Thyroid gland (tissue), 4 donors: ENCODE measurements at regions not wholly inside any gene's neighbourhood (a gene's known extent, or its start where the extent isn't known, plus 50 kb on each side); places are given as distances from the start of the nearest gene placed in this dataset.

Experiments
- POLR2A ChIP-seq, 2 donors: fragments of 450-650 bp; IDR thresholded peaks; one replicate each; pipeline ENCODE4 v1.6.1; 2017; ENCODE audit warnings: antibody characterized with exemption in 2 of 2, mild to moderate bottlenecking in 2 of 2, moderate library complexity in 1 of 2
- TF ChIP-seq, protein P1 (sequence below), 6 experiments: fragments of 200-600 bp in 3 of 6; fragments of 450-650 bp in 3 of 6; sonication (generic) in 3 of 6; IDR thresholded peaks; one replicate each; pipeline ENCODE4 v1.5.1; 2016 to 2019; ENCODE audit warnings: antibody characterized with exemption in 6 of 6, mild to moderate bottlenecking in 2 of 6, inconsistent platforms in 1 of 6, moderate library complexity in 1 of 6

DNA sequence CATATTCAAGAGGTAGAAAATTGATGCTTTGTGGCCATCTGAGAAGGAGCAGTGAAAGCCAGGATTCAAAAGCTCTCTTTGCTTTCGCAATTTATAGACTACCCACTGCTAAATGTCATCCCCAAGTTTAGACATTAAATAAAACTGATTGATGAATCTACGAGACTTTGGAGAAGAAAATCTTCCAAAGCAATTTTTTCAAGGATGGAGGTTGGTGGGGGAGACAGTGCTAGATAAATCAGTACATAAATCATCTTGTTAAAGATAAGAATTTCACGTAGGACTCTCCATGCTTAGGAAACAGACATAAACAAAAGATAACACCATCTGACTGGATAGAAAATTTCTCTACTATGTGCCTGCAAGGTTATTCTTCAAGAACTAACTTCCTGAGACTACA lies 147.6 kb upstream of the TIAM1 start:
- TF ChIP-seq, protein P1, sequence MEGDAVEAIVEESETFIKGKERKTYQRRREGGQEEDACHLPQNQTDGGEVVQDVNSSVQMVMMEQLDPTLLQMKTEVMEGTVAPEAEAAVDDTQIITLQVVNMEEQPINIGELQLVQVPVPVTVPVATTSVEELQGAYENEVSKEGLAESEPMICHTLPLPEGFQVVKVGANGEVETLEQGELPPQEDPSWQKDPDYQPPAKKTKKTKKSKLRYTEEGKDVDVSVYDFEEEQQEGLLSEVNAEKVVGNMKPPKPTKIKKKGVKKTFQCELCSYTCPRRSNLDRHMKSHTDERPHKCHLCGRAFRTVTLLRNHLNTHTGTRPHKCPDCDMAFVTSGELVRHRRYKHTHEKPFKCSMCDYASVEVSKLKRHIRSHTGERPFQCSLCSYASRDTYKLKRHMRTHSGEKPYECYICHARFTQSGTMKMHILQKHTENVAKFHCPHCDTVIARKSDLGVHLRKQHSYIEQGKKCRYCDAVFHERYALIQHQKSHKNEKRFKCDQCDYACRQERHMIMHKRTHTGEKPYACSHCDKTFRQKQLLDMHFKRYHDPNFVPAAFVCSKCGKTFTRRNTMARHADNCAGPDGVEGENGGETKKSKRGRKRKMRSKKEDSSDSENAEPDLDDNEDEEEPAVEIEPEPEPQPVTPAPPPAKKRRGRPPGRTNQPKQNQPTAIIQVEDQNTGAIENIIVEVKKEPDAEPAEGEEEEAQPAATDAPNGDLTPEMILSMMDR (IDR thresholded peaks at IDR 0.05), result no peak
- no peak for TF ChIP-seq POLR2A (IDR thresholded peaks at IDR 0.05)
